DND-41 (cell line): ENCODE measurements at regions not wholly inside any gene's neighbourhood (a gene's known extent, or its start where the extent isn't known, plus 50 kb on each side); places are given as distances from the start of the nearest gene placed in this dataset.

ENCODE experiments used
- ATAC-seq: fragments of 200-7000 bp; cut with Tn5 transposase; 3 replicates; pipeline ENCODE4 v1.9.1; 2021; ENCODE audit warnings: low read depth; ENCODE audit not compliant: insufficient read depth
- DNase-seq: peaks from one replicate; pipeline ENCODE4 v3.0.0-alpha.2; 2020
- H2AFZ ChIP-seq: 2 replicates; pipeline ENCODE4 v1.6.0; 2012; ENCODE audit warnings: low read depth, low read length
- H3K27ac ChIP-seq: 2 replicates; pipeline ENCODE4 v1.5.1; 2012; ENCODE audit warnings: low read length, inconsistent platforms
- H3K27me3 ChIP-seq: fragments of 200-600 bp; sonication (generic); 2 replicates; pipeline ENCODE4 v1.6.0; 2012; ENCODE audit warnings: low read length, mild to moderate bottlenecking, inconsistent platforms; ENCODE audit not compliant: insufficient read depth, poor library complexity
- H3K36me3 ChIP-seq: 2 replicates; pipeline ENCODE4 v1.5.1; 2012; ENCODE audit warnings: low read length, inconsistent platforms; ENCODE audit not compliant: insufficient read depth
- H3K4me1 ChIP-seq: 2 replicates; pipeline ENCODE4 v1.5.1; 2012; ENCODE audit warnings: mild to moderate bottlenecking, low read length; ENCODE audit not compliant: insufficient read depth
- H3K4me2 ChIP-seq: 2 replicates; pipeline ENCODE4 v1.6.0; 2012; ENCODE audit warnings: mild to moderate bottlenecking, moderate library complexity, low read length, inconsistent platforms; ENCODE audit not compliant: insufficient read depth
- H3K4me3 ChIP-seq, 2 experiments: fragments of 200-600 bp in 1 of 2; shearing (Covaris generic) in 1 of 2; 2 replicates each; pipeline ENCODE4 v1.5.1; 2012 to 2016; ENCODE audit warnings: inconsistent platforms in 2 of 2, low read length in 2 of 2, mild to moderate bottlenecking in 2 of 2, low read depth in 1 of 2, moderate library complexity in 1 of 2
- H3K79me2 ChIP-seq: 2 replicates; pipeline ENCODE4 v1.6.0; 2012; ENCODE audit warnings: low read length, inconsistent platforms; ENCODE audit not compliant: insufficient read depth
- H3K9ac ChIP-seq: 2 replicates; pipeline ENCODE4 v1.6.0; 2012; ENCODE audit warnings: low read depth, mild to moderate bottlenecking, inconsistent platforms, low read length, moderate library complexity
- H3K9me3 ChIP-seq: 2 replicates; pipeline ENCODE4 v1.5.1; 2012; ENCODE audit warnings: low read length, moderate library complexity, mild to moderate bottlenecking, inconsistent platforms; ENCODE audit not compliant: insufficient read depth, severe bottlenecking
- H4K20me1 ChIP-seq: 2 replicates; pipeline ENCODE4 v1.6.0; 2012; ENCODE audit warnings: low read length; ENCODE audit not compliant: insufficient read depth
- CTCF ChIP-seq: IDR thresholded peaks from 2 replicates; pipeline ENCODE4 v1.5.1; 2012; ENCODE audit warnings: borderline replicate concordance, low read length, moderate library complexity, mild to moderate bottlenecking; ENCODE audit not compliant: poor library complexity, severe bottlenecking; ENCODE audit errors: extremely low read depth
- EZH2 ChIP-seq: IDR thresholded peaks from 3 replicates; pipeline ENCODE4 v1.6.1; 2012; ENCODE audit warnings: borderline replicate concordance, low read depth, mild to moderate bottlenecking, moderate library complexity, low read length, inconsistent platforms; ENCODE audit not compliant: severe bottlenecking

- no peak for TF ChIP-seq CTCF
- no peak for TF ChIP-seq EZH2
- H3K9ac ChIP-seq = no peak overlapping the region
- ATAC-seq = no peak
Measured at GRCh38 chr4:11746734-11747133, 318.0 kb upstream of the HS3ST1 start.

GRCh38 chr4:11743976-11744375 is 315.3 kb upstream of the HS3ST1 start:
- DNase-seq (no peak), ATAC-seq (no peak)
- H3K4me3 ChIP-seq = no peak overlapping the region
- no peak overlapping the region for H3K9ac ChIP-seq
- no peak overlapping the region for H3K4me2 ChIP-seq
- H4K20me1 ChIP-seq = no peaks in the 10 kb centered on the region
- no peak for TF ChIP-seq CTCF
- no peaks in the 10 kb centered on the region for H3K27me3 ChIP-seq
- H3K9me3 ChIP-seq = no peaks in the 10 kb centered on the region
- no peak overlapping the region for H2AFZ ChIP-seq
- H3K4me1 ChIP-seq = no peaks in the 10 kb centered on the region
- H3K79me2 ChIP-seq = no peaks in the 10 kb centered on the region
- no peak overlapping the region for H3K27ac ChIP-seq
- no peaks in the 10 kb centered on the region for H3K36me3 ChIP-seq

More at GRCh38 chr4:11746734-11747133, 318.0 kb upstream of the HS3ST1 start:
- no peak for DNase-seq
- Histone ChIP-seq H3K9me3 (no peaks in the 10 kb centered on the region), H4K20me1 (no peaks in the 10 kb centered on the region), H3K27ac (no peak overlapping the region), H3K4me2 (no peak overlapping the region), H3K79me2 (no peaks in the 10 kb centered on the region), H3K4me3 (no peak overlapping the region), H2AFZ (no peak overlapping the region), H3K4me1 (no peaks in the 10 kb centered on the region), H3K36me3 (no peaks in the 10 kb centered on the region), H3K27me3 (no peaks in the 10 kb centered on the region)

- no peaks in the 10 kb centered on the region for H3K36me3 ChIP-seq
- no peak overlapping the region for H2AFZ ChIP-seq
- no peaks in the 10 kb centered on the region for H3K9me3 ChIP-seq
- no peaks in the 10 kb centered on the region for H3K4me1 ChIP-seq
- H3K4me2 ChIP-seq = no peak overlapping the region
- DNase-seq = no peak
- no peak for ATAC-seq
- H3K79me2 ChIP-seq = no peaks in the 10 kb centered on the region
- TF ChIP-seq CTCF (no peak), EZH2 (no peak)
- H3K4me3 ChIP-seq = no peak overlapping the region
- no peak overlapping the region for H3K27ac ChIP-seq
- no peaks in the 10 kb centered on the region for H3K27me3 ChIP-seq
- no peak overlapping the region for H3K9ac ChIP-seq
- H4K20me1 ChIP-seq = no peaks in the 10 kb centered on the region
Measured at GRCh38 chr4:11743236-11743635, 314.5 kb upstream of the HS3ST1 start.

GRCh38 chr4:11741190-11741652 is 312.5 kb upstream of the HS3ST1 start:
- H2AFZ ChIP-seq = no peak overlapping the region
- no peak overlapping the region for H3K9ac ChIP-seq

More at GRCh38 chr4:11741190-11741652, 312.5 kb upstream of the HS3ST1 start:
- Histone ChIP-seq H3K4me1 (no peaks in the 10 kb centered on the region), H3K27ac (no peak overlapping the region), H3K27me3 (no peaks in the 10 kb centered on the region), H3K4me2 (no peak overlapping the region), H3K9me3 (no peaks in the 10 kb centered on the region), H3K79me2 (no peaks in the 10 kb centered on the region), H3K4me3 (no peak overlapping the region), H3K36me3 (no peaks in the 10 kb centered on the region), H4K20me1 (no peaks in the 10 kb centered on the region)
- ATAC-seq (no peak), DNase-seq (no peak)
- TF ChIP-seq CTCF (no peak), EZH2 (no peak)
